Omental fat pad (tissue), 3 donors: ENCODE measurements at regions not wholly inside any gene's neighbourhood (a gene's known extent, or its start where the extent isn't known, plus 50 kb on each side); places are given as distances from the start of the nearest gene placed in this dataset.

Experiments
- ATAC-seq: fragments of 150-250 bp; one replicate; pipeline ENCODE4 v1.9.1; 2016; ENCODE audit warnings: mild to moderate bottlenecking, moderate library complexity; ENCODE audit not compliant: low FRiP score
- DNase-seq: peaks from one replicate; pipeline ENCODE4 v3.0.0-alpha.2; 2019; ENCODE audit warnings: low spot score
- CTCF ChIP-seq, 3 donors: fragments of 450-650 bp; IDR thresholded peaks; one replicate each; pipeline ENCODE4 v1.5.1; 2016 to 2017; ENCODE audit warnings: antibody characterized with exemption in 3 of 3, mild to moderate bottlenecking in 3 of 3, moderate library complexity in 2 of 3

DNA sequence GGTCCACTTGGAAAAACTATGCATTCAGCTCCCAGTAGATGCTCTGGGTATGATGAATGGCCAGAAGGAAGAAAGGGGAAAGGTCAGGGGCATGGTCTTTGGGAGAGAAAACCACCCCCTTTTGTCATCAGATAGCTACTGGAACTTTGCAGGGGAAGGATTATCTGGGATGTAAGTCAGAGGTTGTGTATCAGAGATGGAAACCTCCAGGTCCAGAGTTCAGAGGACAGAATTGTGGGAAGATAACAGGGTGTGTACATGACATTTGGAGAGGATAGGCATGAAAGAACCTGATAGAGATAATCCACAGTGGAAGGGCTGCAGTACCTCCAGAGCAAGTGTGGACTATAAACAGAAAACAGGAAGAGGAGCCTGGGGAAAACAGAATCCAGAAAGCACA, 262.7 kb downstream of the SPRY1 start:
- no peak for DNase-seq

DNA sequence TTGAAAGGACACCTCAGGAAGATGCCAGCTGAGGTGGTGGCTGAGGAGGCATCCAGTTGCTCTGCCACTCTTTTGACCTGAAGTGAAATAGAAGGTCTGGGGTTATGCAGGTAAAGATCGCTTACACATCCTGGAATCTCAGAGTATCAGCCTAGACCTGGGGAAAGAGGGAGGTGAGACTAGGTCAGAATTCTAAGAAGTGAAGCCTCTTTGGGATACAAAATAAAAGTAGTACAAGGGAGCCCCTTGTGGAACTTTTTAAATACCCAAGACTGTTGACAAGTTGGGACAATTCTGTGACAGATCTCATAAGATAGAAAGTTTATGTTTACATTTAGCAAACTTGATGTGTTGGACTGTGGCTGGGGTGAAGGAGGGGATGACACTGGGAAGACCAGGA, 263.1 kb downstream of the SPRY1 start:
- no peak for TF ChIP-seq CTCF (IDR thresholded peaks at IDR 0.05)
- DNase-seq (no peak), ATAC-seq (no peak)

More for the DNA sequence above, 262.7 kb downstream of the SPRY1 start:
- ATAC-seq = no peak
- no peak for TF ChIP-seq CTCF (IDR thresholded peaks at IDR 0.05)

GRCh38 chr4:123661080-123661737, 264.6 kb downstream of the SPRY1 start:
- DNase-seq (no peak), ATAC-seq (no peak)
- no peak for TF ChIP-seq CTCF (IDR thresholded peaks at IDR 0.05)

GRCh38 chr4:123662827-123663226, 266.2 kb downstream of the SPRY1 start:
- ATAC-seq (no peak), DNase-seq (no peak)
- TF ChIP-seq CTCF (IDR thresholded peaks at IDR 0.05) = no peak

DNA sequence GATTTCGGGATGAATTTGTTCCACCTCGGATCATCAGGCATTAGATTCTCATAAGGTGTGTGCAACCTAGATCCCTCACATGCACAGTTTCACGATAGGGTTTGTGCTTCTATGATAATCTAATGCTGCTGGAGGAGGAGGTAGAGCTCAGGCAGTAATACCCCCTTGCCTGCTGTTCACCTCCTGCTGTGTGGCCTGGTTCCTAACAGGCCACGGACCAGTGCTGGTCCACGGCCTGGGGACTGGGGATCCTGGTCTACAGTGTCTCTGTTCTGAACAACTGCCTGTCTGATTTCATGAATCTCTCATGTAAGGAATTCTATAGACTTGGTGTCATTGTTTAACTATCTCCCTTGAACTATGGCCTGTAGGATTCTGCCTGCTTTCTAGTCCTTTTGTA, 269.9 kb downstream of the SPRY1 start:
- DNase-seq (no peak), ATAC-seq (no peak)
- TF ChIP-seq CTCF (IDR thresholded peaks at IDR 0.05) = no peak

DNA sequence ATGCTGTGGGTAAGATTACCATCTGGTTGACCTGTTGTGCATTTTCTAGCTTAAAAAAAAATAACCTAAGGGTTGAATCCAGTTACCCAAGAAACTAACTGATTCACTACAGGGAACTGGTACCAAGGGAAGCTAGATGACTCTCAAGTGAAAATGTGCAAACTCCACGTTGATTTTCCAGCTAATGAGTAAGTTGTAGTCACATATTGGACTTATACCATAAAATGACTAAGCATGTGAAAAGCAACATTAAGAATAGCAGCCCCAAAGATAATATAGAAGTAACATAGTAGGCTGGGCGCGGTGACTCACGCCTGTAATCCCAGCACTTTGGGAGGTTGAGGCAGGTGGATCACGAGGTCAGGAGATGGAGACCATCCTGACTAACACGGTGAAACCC, 270.9 kb downstream of the SPRY1 start:
- TF ChIP-seq CTCF (IDR thresholded peaks at IDR 0.05) = no peak
- ATAC-seq (no peak), DNase-seq (no peak)

DNA sequence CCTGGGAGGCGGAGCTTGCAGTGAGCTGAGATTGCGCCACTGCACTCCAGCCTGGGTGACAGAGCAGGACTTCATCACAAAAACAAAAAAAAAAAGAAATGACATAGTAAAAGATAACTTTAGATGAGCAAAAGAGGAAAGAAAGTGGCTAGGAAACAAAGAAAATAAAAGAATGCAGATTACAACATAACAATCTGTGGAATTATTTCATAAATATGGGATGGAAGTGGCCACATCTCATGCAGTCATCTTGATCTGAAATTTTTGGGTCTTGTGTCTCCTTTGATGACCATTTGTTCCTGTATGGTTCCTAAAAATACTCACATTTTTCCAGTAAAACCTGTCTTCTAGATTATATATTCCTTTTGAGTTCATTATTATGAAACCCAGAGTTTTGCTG, 271.4 kb downstream of the SPRY1 start:
- DNase-seq = no peak
- TF ChIP-seq CTCF (IDR thresholded peaks at IDR 0.05) = no peak
- no peak for ATAC-seq
